Upper lobe of right lung (tissue), 1 donor: ENCODE measurements at regions not wholly inside any gene's neighbourhood (a gene's known extent, or its start where the extent isn't known, plus 50 kb on each side); places are given as distances from the start of the nearest gene placed in this dataset.
A peak's percentile ranks its signal among the peaks of the same experiment; 100 is the strongest.

Experiments
- ATAC-seq: fragments of 200-7000 bp; cut with Tn5 transposase; one replicate; pipeline ENCODE4 v1.9.1; 2020; ENCODE audit warnings: mild to moderate bottlenecking, moderate library complexity
- DNase-seq: peaks from one replicate; pipeline ENCODE4 v3.0.0-alpha.2; 2020
- H3K27ac ChIP-seq: fragments of 200-600 bp; one replicate; pipeline ENCODE4 v1.8.0; 2022
- H3K27me3 ChIP-seq: fragments of 200-600 bp; one replicate; pipeline ENCODE4 v1.8.0; 2022; ENCODE audit warnings: mild to moderate bottlenecking
- H3K36me3 ChIP-seq: fragments of 200-600 bp; one replicate; pipeline ENCODE4 v1.8.0; 2022
- H3K4me1 ChIP-seq: fragments of 200-600 bp; one replicate; pipeline ENCODE4 v1.8.0; 2022
- H3K4me3 ChIP-seq: fragments of 200-600 bp; one replicate; pipeline ENCODE4 v1.8.0; 2022; ENCODE audit warnings: mild to moderate bottlenecking
- H3K9me3 ChIP-seq: fragments of 200-600 bp; one replicate; pipeline ENCODE4 v1.8.0; 2022
- CTCF ChIP-seq: fragments of 200-600 bp; IDR thresholded peaks from one replicate; pipeline ENCODE4 v1.8.0; 2022; ENCODE audit warnings: antibody characterized with exemption
- intact Hi-C: fragments of 100-400 bp; cut with DNase I; formaldehyde crosslinking; loops from one replicate; pipeline ENCODE4 v1.11.0; 2022
- donor health status: DM: no; HTN: yes; CAD: no; lungs with severe emphysema.

GRCh38 chr9:89872913-89873707 is 268.3 kb downstream of the GADD45G start:
- no peaks in the 10 kb centered on the region for H3K27me3 ChIP-seq
- H3K36me3 ChIP-seq, result no peaks in the 10 kb centered on the region
- no peak overlapping the region for H3K27ac ChIP-seq
- H3K4me3 ChIP-seq, result no peak overlapping the region
- DNase-seq, result peak; percentile 50
- no peak for TF ChIP-seq CTCF
- H3K9me3 ChIP-seq, result no peaks in the 10 kb centered on the region
- ATAC-seq, result no peak
- intact Hi-C loops, result no loop called here
- peaks cover 15% of the 10 kb centered on the region for H3K4me1 ChIP-seq

DNA sequence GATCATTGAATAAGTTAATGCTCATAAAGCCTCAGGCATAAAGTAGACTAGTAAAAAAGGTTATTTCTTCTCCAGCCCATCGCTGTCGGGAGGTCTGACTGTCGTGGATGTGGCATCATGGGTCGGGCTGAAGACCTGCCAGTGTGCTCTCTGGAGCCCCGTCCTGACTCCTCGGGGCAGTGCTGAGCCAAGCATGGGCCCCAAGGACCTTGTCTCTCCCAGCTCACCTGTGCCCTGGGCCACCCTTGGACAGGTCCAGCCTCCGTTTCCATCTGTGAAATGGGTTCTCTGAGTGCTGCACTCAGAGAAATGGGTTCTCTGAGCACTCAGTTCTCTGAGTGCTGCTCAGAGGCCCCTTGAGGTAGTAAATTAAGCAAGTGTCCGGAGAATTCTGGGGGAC is 269.0 kb downstream of the GADD45G start:
- ATAC-seq (no peak), DNase-seq (peak; percentile 53)
- H3K27ac ChIP-seq, result no peak overlapping the region
- no peaks in the 10 kb centered on the region for H3K9me3 ChIP-seq
- H3K4me1 ChIP-seq, result peaks cover 18% of the 10 kb centered on the region
- intact Hi-C loops, result no loop called here
- no peaks in the 10 kb centered on the region for H3K36me3 ChIP-seq
- H3K27me3 ChIP-seq, result no peaks in the 10 kb centered on the region
- no peak for TF ChIP-seq CTCF
- H3K4me3 ChIP-seq, result no peak overlapping the region

- no peak overlapping the region for H3K4me3 ChIP-seq
- peaks cover 22% of the 10 kb centered on the region for H3K4me1 ChIP-seq
- H3K9me3 ChIP-seq, result no peaks in the 10 kb centered on the region
- ATAC-seq (peak; percentile 40), DNase-seq (peak; percentile 63)
- TF ChIP-seq CTCF, result no peak
- intact Hi-C loops, result no loop called here
- no peaks in the 10 kb centered on the region for H3K27me3 ChIP-seq
- H3K27ac ChIP-seq, result peak overlapping the region; percentile 60
- no peaks in the 10 kb centered on the region for H3K36me3 ChIP-seq
Measured at GRCh38 chr9:89874351-89875321, 269.8 kb downstream of the GADD45G start.

- TF ChIP-seq CTCF, result no peak
- ATAC-seq (no peak), DNase-seq (peak; percentile 46)
- H3K9me3 ChIP-seq, result no peaks in the 10 kb centered on the region
- no peak overlapping the region for H3K27ac ChIP-seq
- no peak overlapping the region for H3K4me3 ChIP-seq
- H3K36me3 ChIP-seq, result no peaks in the 10 kb centered on the region
- intact Hi-C loops, result no loop called here
- peaks cover 22% of the 10 kb centered on the region for H3K4me1 ChIP-seq
- H3K27me3 ChIP-seq, result no peaks in the 10 kb centered on the region
Measured at GRCh38 chr9:89877051-89878002, 272.5 kb downstream of the GADD45G start.

DNA sequence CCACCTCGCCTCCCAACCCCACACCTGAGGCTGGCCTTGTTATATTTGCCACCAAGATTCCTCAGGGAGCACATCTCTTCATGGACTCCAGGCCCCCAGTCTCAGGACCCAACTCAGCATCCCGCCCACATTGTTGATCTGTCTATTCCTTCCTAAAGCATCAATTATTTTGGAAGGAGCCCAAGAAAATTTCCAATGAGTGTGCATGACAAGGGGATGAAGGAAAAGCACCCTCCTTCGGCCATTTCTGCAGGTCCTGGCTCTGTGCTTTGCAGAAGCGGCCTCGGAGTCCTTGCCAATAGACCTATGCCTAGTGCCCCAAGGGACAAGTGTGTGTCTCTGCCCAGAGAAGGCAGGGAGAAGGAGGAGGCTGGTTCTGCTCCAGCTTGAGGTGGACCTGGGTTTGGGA is 273.2 kb downstream of the GADD45G start:
- no peaks in the 10 kb centered on the region for H3K36me3 ChIP-seq
- no peak for TF ChIP-seq CTCF
- peak; percentile 18 for DNase-seq
- H3K4me1 ChIP-seq, result peaks cover 22% of the 10 kb centered on the region
- H3K4me3 ChIP-seq, result no peak overlapping the region
- no peaks in the 10 kb centered on the region for H3K9me3 ChIP-seq
- no peaks in the 10 kb centered on the region for H3K27me3 ChIP-seq
- ATAC-seq, result no peak
- intact Hi-C loops, result no loop called here
- no peak overlapping the region for H3K27ac ChIP-seq
